RWPE2 (cell line): ENCODE measurements at regions not wholly inside any gene's neighbourhood (a gene's known extent, or its start where the extent isn't known, plus 50 kb on each side); places are given as distances from the start of the nearest gene placed in this dataset.

Experiments used
- ATAC-seq: fragments of 200-7000 bp; cut with Tn5 transposase; 3 replicates; pipeline ENCODE4 v1.9.1; 2021; ENCODE audit warnings: low read depth
- DNase-seq: peaks from one replicate; pipeline ENCODE4 v3.0.0-alpha.2; 2020; ENCODE audit warnings: low spot score
- H3K27ac ChIP-seq: fragments of 450-650 bp; 2 replicates; pipeline ENCODE4 v1.5.1; 2017; ENCODE audit warnings: mild to moderate bottlenecking; ENCODE audit not compliant: poor library complexity, severe bottlenecking
- H3K27me3 ChIP-seq: fragments of 250-450 bp; sonication (Bioruptor Pico); 2 replicates; pipeline ENCODE4 v1.5.1; 2021; ENCODE audit warnings: mild to moderate bottlenecking, moderate library complexity; ENCODE audit not compliant: insufficient read depth, poor library complexity, severe bottlenecking
- H3K36me3 ChIP-seq: fragments of 250-450 bp; sonication (Bioruptor Pico); 2 replicates; pipeline ENCODE4 v1.5.1; 2020; ENCODE audit warnings: low read depth, mild to moderate bottlenecking, moderate library complexity
- H3K4me1 ChIP-seq: fragments of 250-450 bp; sonication (Bioruptor Pico); 2 replicates; pipeline ENCODE4 v1.5.1; 2021; ENCODE audit warnings: mild to moderate bottlenecking, moderate library complexity; ENCODE audit not compliant: insufficient read depth, poor library complexity, severe bottlenecking
- H3K4me3 ChIP-seq: fragments of 250-450 bp; sonication (Bioruptor Pico); 2 replicates; pipeline ENCODE4 v1.5.1; 2021; ENCODE audit warnings: mild to moderate bottlenecking, moderate library complexity; ENCODE audit not compliant: severe bottlenecking
- H3K9me3 ChIP-seq: fragments of 250-450 bp; sonication (Bioruptor Pico); 2 replicates; pipeline ENCODE4 v1.5.1; 2021; ENCODE audit warnings: mild to moderate bottlenecking, moderate library complexity; ENCODE audit not compliant: severe bottlenecking
- CTCF ChIP-seq: fragments of 450-650 bp; IDR thresholded peaks from one replicate; pipeline ENCODE4 v1.5.1; 2017; ENCODE audit warnings: mild to moderate bottlenecking, moderate library complexity; ENCODE audit not compliant: poor library complexity, severe bottlenecking

- TF ChIP-seq CTCF = no peak
- Histone ChIP-seq H3K4me1 (no peaks in the 10 kb centered on the region), H3K27ac (no peak overlapping the region), H3K27me3 (no peaks in the 10 kb centered on the region), H3K9me3 (no peaks in the 10 kb centered on the region), H3K4me3 (no peak overlapping the region), H3K36me3 (no peaks in the 10 kb centered on the region)
- ATAC-seq = no peak
- no peak for DNase-seq
Observed at GRCh38 chr10:118118716-118119115, 72.0 kb upstream of the RAB11FIP2 start.

DNA sequence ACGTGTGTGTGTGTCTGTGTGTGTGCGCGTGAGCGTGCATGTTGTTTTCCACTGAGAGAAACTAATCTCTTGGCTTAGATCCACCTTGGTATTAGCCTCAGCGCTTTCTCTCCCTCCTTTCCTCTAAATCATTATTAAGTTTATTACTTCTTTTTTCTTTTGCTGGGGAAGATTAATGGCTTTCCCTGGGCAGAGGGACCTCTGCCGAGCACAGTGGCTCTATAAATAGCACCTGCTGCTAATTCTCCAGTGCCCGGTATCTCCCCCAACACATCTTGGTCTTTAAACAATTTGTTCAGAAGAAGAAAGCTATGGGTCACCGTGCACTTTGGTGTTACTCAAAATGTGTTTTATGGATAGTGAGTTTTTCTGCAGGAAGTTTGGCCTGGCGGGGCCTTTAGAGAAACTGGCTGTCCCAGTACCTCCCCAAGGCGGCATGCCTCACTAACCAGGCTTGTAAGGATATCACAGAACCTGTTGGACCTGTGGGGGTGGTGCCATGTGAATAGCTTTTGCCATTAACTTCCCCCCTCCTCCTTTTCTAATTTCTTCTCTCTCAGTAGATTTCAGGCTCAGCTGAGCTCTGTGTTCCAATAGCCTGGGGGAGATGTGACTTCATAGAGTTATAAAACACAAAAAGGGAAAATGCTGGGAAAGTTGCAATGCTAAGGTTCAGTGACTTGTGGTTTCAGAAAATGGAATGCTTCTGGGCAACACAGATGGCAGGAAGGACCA, 70.1 kb upstream of the RAB11FIP2 start:
- Histone ChIP-seq H3K4me1 (no peaks in the 10 kb centered on the region), H3K27me3 (no peaks in the 10 kb centered on the region), H3K4me3 (no peak overlapping the region), H3K27ac (no peak overlapping the region), H3K9me3 (no peaks in the 10 kb centered on the region), H3K36me3 (no peaks in the 10 kb centered on the region)
- ATAC-seq = no peak
- DNase-seq = no peak
- TF ChIP-seq CTCF = no peak

DNA sequence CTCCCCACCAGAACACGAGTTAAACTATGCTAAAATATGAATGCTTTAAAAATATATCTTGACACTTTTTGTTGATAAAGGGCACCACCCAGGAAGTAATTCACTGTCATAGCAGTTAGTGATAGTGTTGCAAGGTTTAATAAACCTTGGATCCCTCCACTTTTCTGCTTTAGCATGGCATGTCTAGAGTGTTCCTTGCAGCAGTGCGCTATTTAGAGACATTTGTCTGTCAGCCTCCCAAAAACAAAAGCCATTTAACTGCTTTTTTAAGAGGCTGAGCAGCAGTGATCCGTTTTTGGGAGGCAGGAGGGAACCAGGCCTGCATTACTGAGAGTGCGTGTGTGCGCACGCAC, 69.6 kb upstream of the RAB11FIP2 start:
- H3K4me1 ChIP-seq = no peaks in the 10 kb centered on the region
- H3K4me3 ChIP-seq = no peak overlapping the region
- no peaks in the 10 kb centered on the region for H3K36me3 ChIP-seq
- ATAC-seq (no peak), DNase-seq (no peak)
- H3K9me3 ChIP-seq = no peaks in the 10 kb centered on the region
- no peaks in the 10 kb centered on the region for H3K27me3 ChIP-seq
- TF ChIP-seq CTCF = no peak
- H3K27ac ChIP-seq = no peak overlapping the region

DNA sequence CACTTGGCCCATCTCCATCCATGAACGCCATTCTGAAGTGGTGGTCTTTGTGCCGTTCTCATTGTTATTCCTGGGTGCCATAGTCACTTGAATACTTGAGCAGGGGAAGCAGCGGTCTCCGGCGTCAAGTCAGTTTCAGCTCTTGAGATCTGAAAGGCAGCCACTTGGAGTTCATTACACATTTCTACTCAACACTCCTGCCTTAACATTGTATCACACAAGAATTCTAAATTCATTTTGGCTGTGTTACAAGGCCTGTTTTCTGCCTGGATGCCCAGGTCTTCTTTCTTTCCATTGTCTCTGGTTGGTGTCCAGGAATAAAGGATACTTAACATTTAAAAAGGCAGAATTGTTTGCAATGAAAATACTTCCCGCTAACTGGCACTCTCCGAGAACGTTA, 69.0 kb upstream of the RAB11FIP2 start:
- no peaks in the 10 kb centered on the region for H3K4me1 ChIP-seq
- H3K36me3 ChIP-seq = no peaks in the 10 kb centered on the region
- no peak overlapping the region for H3K27ac ChIP-seq
- H3K27me3 ChIP-seq = no peaks in the 10 kb centered on the region
- no peaks in the 10 kb centered on the region for H3K9me3 ChIP-seq
- ATAC-seq (no peak), DNase-seq (no peak)
- H3K4me3 ChIP-seq = no peak overlapping the region
- TF ChIP-seq CTCF = no peak

DNA sequence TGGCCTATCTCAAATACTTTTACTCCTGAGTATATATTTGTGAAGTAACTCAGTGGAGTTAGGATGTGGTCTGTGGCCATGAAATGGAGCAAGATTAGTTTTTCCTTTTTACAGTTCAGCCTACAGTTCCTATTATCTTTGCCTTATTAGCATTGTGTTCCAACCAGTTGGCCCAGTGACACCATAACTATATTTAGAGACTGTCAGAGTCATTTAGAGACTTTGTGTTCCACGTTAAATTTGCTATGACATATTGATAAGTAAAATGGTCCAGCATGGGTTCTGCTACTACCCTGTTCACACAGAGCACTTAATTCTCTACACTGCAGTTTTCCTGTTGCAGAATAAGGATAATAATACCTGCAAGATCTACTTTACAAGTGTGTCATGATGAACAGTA, 68.3 kb upstream of the RAB11FIP2 start:
- Histone ChIP-seq H3K9me3 (no peaks in the 10 kb centered on the region), H3K4me3 (no peak overlapping the region), H3K27ac (no peak overlapping the region), H3K27me3 (no peaks in the 10 kb centered on the region), H3K36me3 (no peaks in the 10 kb centered on the region), H3K4me1 (no peaks in the 10 kb centered on the region)
- DNase-seq (no peak), ATAC-seq (no peak)
- TF ChIP-seq CTCF = no peak
